ENCODE measurements at regions not wholly inside any gene's neighbourhood (a gene's known extent, or its start where the extent isn't known, plus 50 kb on each side); places are given as distances from the start of the nearest gene placed in this dataset.
A peak's percentile ranks its signal among the peaks of the same experiment; 100 is the strongest.
"Not testable (repeated sequence)": the region's sequence is repeated elsewhere in the genome, so short reads cannot be mapped to it uniquely, and the experiment has no call there.

- Histone ChIP-seq H3K27ac (no peak overlapping the region), H3K9ac (ENCODE audit: insufficient read length) (peak overlapping the region; percentile 54), H3K4me3 (peak overlapping the region; percentile 79), H3K9me3 (ENCODE audit: low read depth, low read length) (no peaks in the 10 kb centered on the region), H3K36me3 (ENCODE audit: insufficient read depth, low read length) (no peaks in the 10 kb centered on the region)
- peak; percentile 2 for DNase-seq (ENCODE audit: low read depth, low spot score)
- TF ChIP-seq EZH2 (IDR thresholded peaks at IDR 0.05): no peak
- no peak for TF ChIP-seq FOXP2 (optimal IDR thresholded peaks at IDR 0.05; ENCODE audit: control extremely low read depth, extremely low read length, insufficient read depth)
- no peak for TF ChIP-seq POLR2AphosphoS5 (IDR thresholded peaks at IDR 0.05; ENCODE audit: borderline replicate concordance, low read depth, low read length)
Measured at GRCh38 chr6:47414423-47415167, 63.0 kb upstream of the CD2AP start.

GRCh38 chr6:47416396-47417345 is 60.9 kb upstream of the CD2AP start:
- TF ChIP-seq EZH2 (IDR thresholded peaks at IDR 0.05) (no peak), POLR2AphosphoS5 (IDR thresholded peaks at IDR 0.05; ENCODE audit: borderline replicate concordance, low read depth, low read length) (no peak), FOXP2 (optimal IDR thresholded peaks at IDR 0.05; ENCODE audit: control extremely low read depth, extremely low read length, insufficient read depth) (no peak)
- no peak for DNase-seq (ENCODE audit: low read depth, low spot score)
- Histone ChIP-seq H3K9ac (ENCODE audit: insufficient read length) (no peak overlapping the region), H3K4me3 (no peak overlapping the region), H3K36me3 (ENCODE audit: insufficient read depth, low read length) (no peaks in the 10 kb centered on the region), H3K27ac (no peak overlapping the region), H3K9me3 (ENCODE audit: low read depth, low read length) (no peaks in the 10 kb centered on the region)

- H3K36me3 ChIP-seq (ENCODE audit: insufficient read depth, low read length): no peaks in the 10 kb centered on the region
- no peak for DNase-seq (ENCODE audit: low read depth, low spot score)
Measured at GRCh38 chr6:47419621-47420020, 58.0 kb upstream of the CD2AP start.

GRCh38 chr6:47420394-47421371 is 56.9 kb upstream of the CD2AP start:
- no peaks in the 10 kb centered on the region for H3K36me3 ChIP-seq (ENCODE audit: insufficient read depth, low read length)
- no peak for TF ChIP-seq FOXP2 (optimal IDR thresholded peaks at IDR 0.05; ENCODE audit: control extremely low read depth, extremely low read length, insufficient read depth)
- no peak for TF ChIP-seq EZH2 (IDR thresholded peaks at IDR 0.05)
- TF ChIP-seq POLR2AphosphoS5 (IDR thresholded peaks at IDR 0.05; ENCODE audit: borderline replicate concordance, low read depth, low read length): no peak
- H3K27ac ChIP-seq: no peak overlapping the region
- H3K9me3 ChIP-seq (ENCODE audit: low read depth, low read length): no peaks in the 10 kb centered on the region
- no peak overlapping the region for H3K4me3 ChIP-seq
- no peak overlapping the region for H3K9ac ChIP-seq (ENCODE audit: insufficient read length)
- no peak for DNase-seq (ENCODE audit: low read depth, low spot score)

More at GRCh38 chr6:47419621-47420020, 58.0 kb upstream of the CD2AP start:
- Histone ChIP-seq H3K9me3 (ENCODE audit: low read depth, low read length) (no peaks in the 10 kb centered on the region), H3K4me3 (no peak overlapping the region), H3K27ac (no peak overlapping the region), H3K9ac (ENCODE audit: insufficient read length) (no peak overlapping the region)
- TF ChIP-seq POLR2AphosphoS5 (IDR thresholded peaks at IDR 0.05; ENCODE audit: borderline replicate concordance, low read depth, low read length) (no peak), FOXP2 (optimal IDR thresholded peaks at IDR 0.05; ENCODE audit: control extremely low read depth, extremely low read length, insufficient read depth) (no peak), EZH2 (IDR thresholded peaks at IDR 0.05) (no peak)

- no peak overlapping the region for H3K9ac ChIP-seq (ENCODE audit: insufficient read length)
- H3K27ac ChIP-seq: no peak overlapping the region
- no peaks in the 10 kb centered on the region for H3K36me3 ChIP-seq (ENCODE audit: insufficient read depth, low read length)
- no peak for DNase-seq (ENCODE audit: low read depth, low spot score)
- no peaks in the 10 kb centered on the region for H3K9me3 ChIP-seq (ENCODE audit: low read depth, low read length)
- TF ChIP-seq EZH2 (IDR thresholded peaks at IDR 0.05) (no peak), POLR2AphosphoS5 (IDR thresholded peaks at IDR 0.05; ENCODE audit: borderline replicate concordance, low read depth, low read length) (no peak), FOXP2 (optimal IDR thresholded peaks at IDR 0.05; ENCODE audit: control extremely low read depth, extremely low read length, insufficient read depth) (no peak)
- H3K4me3 ChIP-seq: no peak overlapping the region
Measured at GRCh38 chr6:47423079-47423478, 54.5 kb upstream of the CD2AP start.

- no peak for DNase-seq (ENCODE audit: low read depth, low spot score)
- no peak overlapping the region for H3K9ac ChIP-seq (ENCODE audit: insufficient read length)
- no peaks in the 10 kb centered on the region for H3K9me3 ChIP-seq (ENCODE audit: low read depth, low read length)
- H3K4me3 ChIP-seq: no peak overlapping the region
- no peak overlapping the region for H3K27ac ChIP-seq
- no peaks in the 10 kb centered on the region for H3K36me3 ChIP-seq (ENCODE audit: insufficient read depth, low read length)
- no peak for TF ChIP-seq POLR2AphosphoS5 (IDR thresholded peaks at IDR 0.05; ENCODE audit: borderline replicate concordance, low read depth, low read length)
Measured at GRCh38 chr6:47424436-47424836, 53.2 kb upstream of the CD2AP start.

GRCh38 chr6:47425724-47426123 is 51.9 kb upstream of the CD2AP start:
- not testable (repeated sequence) for DNase-seq (ENCODE audit: low read depth, low spot score); H3K4me3 ChIP-seq; H3K9ac ChIP-seq (ENCODE audit: insufficient read length); H3K9me3 ChIP-seq (ENCODE audit: low read depth, low read length); H3K27ac ChIP-seq; H3K36me3 ChIP-seq (ENCODE audit: insufficient read depth, low read length)
